Pancreas (tissue), 10 donors: ENCODE measurements at regions not wholly inside any gene's neighbourhood (a gene's known extent, or its start where the extent isn't known, plus 50 kb on each side); places are given as distances from the start of the nearest gene placed in this dataset.

Experiments used
- ATAC-seq, 4 donors: fragments of 200-7000 bp; cut with Tn5 transposase; one replicate each; pipeline versions ENCODE4 v1.8.0 to v1.9.1; 2020; ENCODE audit warnings: mild to moderate bottlenecking in 4 of 4, moderate library complexity in 4 of 4
- DNase-seq, 6 donors: peaks; one replicate each; pipeline ENCODE4 v3.0.0-alpha.2; 2020
- FAIRE-seq: peaks from 2 replicates; lab custom pipeline; 2012; peaks lifted over from hg19 to GRCh38; lab: Jason Lieb, UNC
- H3K27ac ChIP-seq, 4 donors: fragments of 200-600 bp; sonication (generic); 1 replicate in 3 of 4; 2 replicates in 1 of 4; pipeline versions ENCODE4 v1.5.0 to v1.8.0; 2020
- H3K27me3 ChIP-seq, 4 donors: fragments of 200-600 bp; one replicate each; pipeline ENCODE4 v1.8.0; 2021
- H3K36me3 ChIP-seq, 3 donors: fragments of 200-600 bp; sonication (generic) in 1 of 3; one replicate each; pipeline versions ENCODE4 v1.5.0 to v1.8.0; 2020 to 2021
- H3K4me1 ChIP-seq, 3 donors: fragments of 200-600 bp; one replicate each; pipeline ENCODE4 v1.8.0; 2021
- H3K4me3 ChIP-seq, 4 donors: fragments of 200-600 bp; sonication (generic) in 2 of 4; one replicate each; pipeline versions ENCODE4 v1.5.0 to v1.8.0; 2020 to 2021
- H3K9me3 ChIP-seq, 4 donors: fragments of 200-600 bp; one replicate each; pipeline ENCODE4 v1.8.0; 2021
- WGBS, 2 donors: extraction: QIAGEN DNeasy Blood & Tissue Kit; methylation state at CpG; one replicate each; pipeline ENCODE4 v1.1.7; 2013; 5-methylcytosine and 5-hydroxymethylcytosine counted together
- intact Hi-C, 3 donors: fragments of 100-400 bp; cut with DNase I; formaldehyde crosslinking; loops; one replicate each; pipeline versions ENCODE4 v1.11.1 to v1.14.2; 2022
- TF ChIP-seq, protein P1 (sequence below), 4 donors: fragments of 200-600 bp; sonication (generic) in 3 of 4; IDR thresholded peaks; one replicate each; pipeline versions ENCODE4 v1.5.0 to v1.8.0; 2021; ENCODE audit warnings: antibody characterized with exemption in 4 of 4
- donor health status: healthy with polysubstance abuse.
- donor health status: DM: no; HTN: no; CAD: no; lungs with moderate emphysema.
- donor health status: DM: no; HTN: no; CAD: no.
- donor health status: control.
- donor health status: control.
- donor health status: Bipolar disorder and iron deficiency.
- donor health status: DM: yes; HTN: yes; CAD: no.
- donor health status: DM: no; HTN: no; CAD: no.
- donor health status: DM: no; HTN: no; CAD: no.
- donor health status: DM: yes; HTN: yes; CAD: no.

DNA sequence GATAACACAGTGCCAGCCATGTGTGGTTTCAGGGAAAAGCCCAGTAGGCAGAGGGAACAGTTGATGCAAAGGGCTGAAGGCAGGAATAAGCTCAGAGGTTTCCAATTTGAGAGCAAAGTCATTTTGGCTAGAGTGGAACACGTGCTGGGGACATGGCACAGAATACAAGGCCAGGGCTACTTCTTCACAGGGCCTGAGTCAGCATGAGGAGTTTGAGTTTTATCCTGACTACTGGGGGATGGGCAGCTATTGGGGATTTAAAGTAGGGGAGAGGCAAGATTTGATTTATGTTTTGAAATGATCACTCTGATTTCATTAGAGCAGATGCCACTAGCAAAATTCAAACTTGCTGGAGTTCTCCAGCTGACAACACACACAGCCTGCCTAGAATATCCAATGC, 241.1 kb upstream of the CSF3R start:
- no peak for FAIRE-seq
- Histone ChIP-seq H3K27me3 (peaks cover 0 to 7% (median 0%) of the 10 kb centered on the region in 4 donors), H3K4me1 (no peaks in the 10 kb centered on the region), H3K9me3 (no peaks in the 10 kb centered on the region), H3K27ac (no peak overlapping the region), H3K36me3 (no peaks in the 10 kb centered on the region), H3K4me3 (no peak overlapping the region)
- TF ChIP-seq, protein P1, sequence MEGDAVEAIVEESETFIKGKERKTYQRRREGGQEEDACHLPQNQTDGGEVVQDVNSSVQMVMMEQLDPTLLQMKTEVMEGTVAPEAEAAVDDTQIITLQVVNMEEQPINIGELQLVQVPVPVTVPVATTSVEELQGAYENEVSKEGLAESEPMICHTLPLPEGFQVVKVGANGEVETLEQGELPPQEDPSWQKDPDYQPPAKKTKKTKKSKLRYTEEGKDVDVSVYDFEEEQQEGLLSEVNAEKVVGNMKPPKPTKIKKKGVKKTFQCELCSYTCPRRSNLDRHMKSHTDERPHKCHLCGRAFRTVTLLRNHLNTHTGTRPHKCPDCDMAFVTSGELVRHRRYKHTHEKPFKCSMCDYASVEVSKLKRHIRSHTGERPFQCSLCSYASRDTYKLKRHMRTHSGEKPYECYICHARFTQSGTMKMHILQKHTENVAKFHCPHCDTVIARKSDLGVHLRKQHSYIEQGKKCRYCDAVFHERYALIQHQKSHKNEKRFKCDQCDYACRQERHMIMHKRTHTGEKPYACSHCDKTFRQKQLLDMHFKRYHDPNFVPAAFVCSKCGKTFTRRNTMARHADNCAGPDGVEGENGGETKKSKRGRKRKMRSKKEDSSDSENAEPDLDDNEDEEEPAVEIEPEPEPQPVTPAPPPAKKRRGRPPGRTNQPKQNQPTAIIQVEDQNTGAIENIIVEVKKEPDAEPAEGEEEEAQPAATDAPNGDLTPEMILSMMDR (IDR thresholded peaks at IDR 0.05): no peak
- intact Hi-C loops: no loop called here
- no peak for DNase-seq
- no peak for ATAC-seq
- 16 to 21% methylated on average over 1 of the region's 1 CpG for WGBS, 2 donors

DNA sequence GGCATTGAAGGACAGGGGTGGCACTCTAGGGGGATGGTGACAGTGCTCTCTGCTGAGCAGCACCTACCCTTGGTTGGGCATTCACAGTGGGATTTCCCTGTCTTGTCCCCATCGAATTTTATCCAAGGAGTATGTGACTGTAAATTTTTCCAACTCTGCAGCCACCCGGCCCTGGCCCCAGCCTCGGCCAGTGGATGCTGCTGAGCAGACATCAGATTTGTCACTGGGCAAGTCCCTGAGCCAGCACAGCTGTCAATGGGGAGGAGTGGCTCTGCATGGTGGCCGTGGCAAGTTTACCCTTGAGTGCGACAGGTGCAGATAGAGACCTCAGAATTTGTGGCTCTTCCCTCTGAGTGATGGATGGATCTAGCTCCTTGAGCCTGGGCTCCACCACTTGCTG, 240.2 kb upstream of the CSF3R start:
- Histone ChIP-seq H3K4me1 (no peaks in the 10 kb centered on the region), H3K4me3 (no peak overlapping the region), H3K36me3 (no peaks in the 10 kb centered on the region), H3K27ac (no peak overlapping the region), H3K27me3 (peaks cover 0 to 7% (median 0%) of the 10 kb centered on the region in 4 donors), H3K9me3 (no peaks in the 10 kb centered on the region)
- 39 to 46% methylated on average over 5 of the region's 5 CpGs for WGBS, 2 donors
- TF ChIP-seq, protein P1 (IDR thresholded peaks at IDR 0.05): no peak
- no peak for ATAC-seq
- no peak for DNase-seq
- FAIRE-seq: no peak
- intact Hi-C loops: no loop called here

DNA sequence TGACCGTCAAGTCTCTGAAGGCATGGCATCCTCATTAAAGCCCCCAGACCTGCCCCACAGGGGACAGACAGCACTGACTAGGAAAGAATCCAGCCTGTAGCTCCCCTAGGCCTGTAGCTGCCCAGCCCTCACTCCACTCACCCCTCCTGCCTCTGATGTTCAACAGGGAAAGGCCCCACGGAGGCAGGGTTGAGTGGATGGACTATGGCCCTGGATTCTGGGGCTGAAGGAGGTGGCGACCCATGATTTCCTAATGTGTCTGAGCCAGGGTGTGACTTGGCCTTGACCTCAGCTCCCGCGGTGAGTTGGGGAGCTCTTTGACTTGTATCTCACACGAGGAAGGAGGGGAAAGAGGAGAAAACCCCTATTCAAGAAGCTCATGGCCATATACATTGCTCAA, 238.5 kb upstream of the CSF3R start:
- DNase-seq (no peak), FAIRE-seq (no peak), ATAC-seq (no peak)
- intact Hi-C loops: no loop called here
- H3K36me3 ChIP-seq: no peaks in the 10 kb centered on the region
- no peaks in the 10 kb centered on the region for H3K9me3 ChIP-seq
- H3K27ac ChIP-seq: no peak overlapping the region
- WGBS, 2 donors: 46 to 55% methylated on average over 6 of the region's 6 CpGs
- no peak overlapping the region for H3K4me3 ChIP-seq
- peaks cover 0 to 7% (median 0%) of the 10 kb centered on the region in 4 donors for H3K27me3 ChIP-seq
- TF ChIP-seq, protein P1 (IDR thresholded peaks at IDR 0.05): no peak
- no peaks in the 10 kb centered on the region for H3K4me1 ChIP-seq

DNA sequence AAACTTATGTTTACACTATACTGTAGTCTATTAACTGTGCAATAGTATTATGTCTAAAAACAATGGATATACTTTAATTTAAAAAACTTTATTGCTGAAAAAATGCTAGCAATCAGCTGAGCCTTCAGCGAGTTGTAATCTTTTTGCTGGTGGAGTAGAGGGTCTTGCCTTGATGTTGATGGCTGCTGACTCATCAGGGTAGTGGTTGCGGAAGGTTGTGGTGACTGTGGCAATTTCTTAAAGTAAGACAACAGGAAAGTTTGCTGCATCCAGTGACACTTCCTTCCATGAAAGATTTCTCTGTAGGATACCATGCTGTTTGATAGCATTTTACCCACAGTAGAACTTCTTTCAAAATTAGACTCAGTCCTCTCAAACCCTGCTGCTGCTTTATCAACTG, 234.7 kb upstream of the CSF3R start:
- H3K4me1 ChIP-seq: no peaks in the 10 kb centered on the region
- ATAC-seq: no peak
- intact Hi-C loops: no loop called here
- no peaks in the 10 kb centered on the region for H3K9me3 ChIP-seq
- no peak for FAIRE-seq
- DNase-seq: no peak
- H3K27me3 ChIP-seq: peaks cover 0 to 12% (median 0%) of the 10 kb centered on the region in 4 donors
- WGBS, 2 donors: 70 to 75% methylated on average over 2 of the region's 2 CpGs
- H3K4me3 ChIP-seq: no peak overlapping the region
- no peak overlapping the region for H3K27ac ChIP-seq
- TF ChIP-seq, protein P1 (IDR thresholded peaks at IDR 0.05): no peak
- no peaks in the 10 kb centered on the region for H3K36me3 ChIP-seq

DNA sequence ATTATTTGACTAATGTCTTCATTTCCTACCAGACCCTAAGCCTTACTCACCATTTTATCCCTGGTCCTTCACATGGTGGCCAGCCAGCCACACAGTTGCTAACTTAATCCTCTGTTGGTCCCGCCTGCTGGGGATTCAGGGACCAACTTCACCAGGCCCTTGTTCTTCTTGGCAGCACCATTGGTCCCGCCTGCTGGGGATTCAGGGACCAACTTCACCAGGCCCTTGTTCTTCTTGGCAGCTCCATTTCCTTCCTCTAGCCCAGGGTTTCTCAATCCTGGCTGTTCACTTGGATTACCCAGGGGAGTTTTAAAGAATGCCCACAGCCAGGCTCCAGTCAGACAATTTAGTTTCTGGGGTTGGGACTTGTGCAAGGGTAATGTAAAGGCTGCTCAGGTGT, 233.1 kb upstream of the CSF3R start:
- WGBS, 2 donors: 57 to 74% methylated on average over 2 of the region's 2 CpGs
- ATAC-seq (no peak), DNase-seq (no peak), FAIRE-seq (no peak)
- no peak overlapping the region for H3K4me3 ChIP-seq
- H3K27ac ChIP-seq: no peak overlapping the region
- intact Hi-C loops: no loop called here
- no peaks in the 10 kb centered on the region for H3K9me3 ChIP-seq
- no peaks in the 10 kb centered on the region for H3K4me1 ChIP-seq
- TF ChIP-seq, protein P1 (IDR thresholded peaks at IDR 0.05): no peak
- no peaks in the 10 kb centered on the region for H3K36me3 ChIP-seq
- peaks cover 0 to 9% (median 0%) of the 10 kb centered on the region in 4 donors for H3K27me3 ChIP-seq
